Heart left ventricle (tissue), 16 donors: ENCODE measurements at regions not wholly inside any gene's neighbourhood (a gene's known extent, or its start where the extent isn't known, plus 50 kb on each side); places are given as distances from the start of the nearest gene placed in this dataset.

Experiments
- ATAC-seq, 4 donors: fragments of 200-7000 bp; cut with Tn5 transposase; one replicate each; pipeline ENCODE4 v1.9.1; 2020 to 2022; ENCODE audit warnings: moderate library complexity in 4 of 4, mild to moderate bottlenecking in 3 of 4, moderate number of reproducible peaks in 1 of 4
- DNase-seq, 5 donors: peaks; one replicate each; pipeline ENCODE4 v3.0.0-alpha.2; 2020
- H3K27ac ChIP-seq, 12 donors: fragments of 200-600 bp; sonication (generic) in 4 of 12; one replicate each; pipeline versions ENCODE4 v1.5.0 to v1.8.0; 2016 to 2022; ENCODE audit warnings: mild to moderate bottlenecking in 2 of 12
- H3K27me3 ChIP-seq, 9 donors: fragments of 200-600 bp; sonication (generic) in 2 of 9; one replicate each; pipeline versions ENCODE4 v1.5.1 to v1.8.0; 2016 to 2022; ENCODE audit warnings: mild to moderate bottlenecking in 3 of 9
- H3K36me3 ChIP-seq, 9 donors: fragments of 200-600 bp; sonication (generic) in 2 of 9; one replicate each; pipeline versions ENCODE4 v1.5.0 to v1.8.0; 2018 to 2022; ENCODE audit warnings: mild to moderate bottlenecking in 2 of 9
- H3K4me1 ChIP-seq, 12 donors: fragments of 200-600 bp; sonication (generic) in 4 of 12; one replicate each; pipeline versions ENCODE4 v1.5.0 to v1.8.0; 2016 to 2022; ENCODE audit warnings: mild to moderate bottlenecking in 3 of 12
- H3K4me3 ChIP-seq, 12 donors: fragments of 200-600 bp; sonication (generic) in 4 of 12; one replicate each; pipeline versions ENCODE4 v1.5.0 to v1.8.0; 2017 to 2022; ENCODE audit warnings: mild to moderate bottlenecking in 9 of 12, moderate library complexity in 4 of 12
- H3K9me3 ChIP-seq, 12 donors: fragments of 200-600 bp; sonication (generic) in 4 of 12; one replicate each; pipeline versions ENCODE4 v1.5.0 to v1.8.0; 2016 to 2022; ENCODE audit warnings: mild to moderate bottlenecking in 1 of 12
- CTCF ChIP-seq, 12 donors: fragments of 200-600 bp; sonication (generic) in 4 of 12; IDR thresholded peaks; one replicate each; pipeline versions ENCODE4 v1.5.0 to v1.8.0; 2018 to 2022; ENCODE audit warnings: antibody characterized with exemption in 12 of 12, mild to moderate bottlenecking in 5 of 12
- POLR2A ChIP-seq, 2 donors: fragments of 450-650 bp; IDR thresholded peaks; one replicate each; pipeline ENCODE4 v1.6.1; 2017; ENCODE audit warnings: antibody characterized with exemption in 2 of 2, mild to moderate bottlenecking in 2 of 2, moderate library complexity in 2 of 2
- WGBS, 4 donors: extraction: QIAGEN DNeasy Blood & Tissue Kit in 2 of 4; methylation state at CpG; one replicate each; pipeline versions ENCODE4 v1.1.5 to v1.1.7; 2013 to 2018; 5-methylcytosine and 5-hydroxymethylcytosine counted together
- intact Hi-C, 10 donors: fragments of 100-400 bp; cut with DNase I; formaldehyde crosslinking; loops; one replicate each; pipeline versions ENCODE4 v1.11.1 to v1.14.2; 2022
- donor health status: ischemic (EF 13 %, LVEDD 7.1; RV severe dilation, severe dysfunction).
- donor health status: healthy with polysubstance abuse.
- donor health status: DM: no; HTN: yes; CAD: no.
- donor health status: DM: no; HTN: no; CAD: no.
- donor health status: ischemic (EF 25% LVEDD 6.9; RV normal size, moderate dysfunction).
- donor health status: ischemic (EF 25% LVEDD 5.7; RV mildly dilated, moderate dysfunction).
- donor health status: healthy.
- donor health status: DM: yes; HTN: yes; CAD: no.
- donor health status: ischemic (EF 35%, LVEDD 5.7; RV mildly dilated, moderate dysfunction).
- donor health status: nonischemic (EF 11% LVEDD 7.7; RV severe dilation, severe dysfunction).
- donor health status: DM: yes; HTN: yes; CAD: no.
- donor health status: PGD.
- donor health status: ischemic (EF 29% LVEDD 5.4; RV normal size, mild dysfunction).
- donor health status: nonischemic (EF 23%, LVEDD 6.1; RV moderate dilation, normal function).

- Histone ChIP-seq H3K4me1 (no peaks in the 10 kb centered on the region), H3K27ac (peak overlapping the region in 1 of 12 donors; percentile 3), H3K4me3 (no peak overlapping the region), H3K9me3 (no peaks in the 10 kb centered on the region), H3K27me3 (peaks cover 0 to 11% (median 0%) of the 10 kb centered on the region in 9 donors), H3K36me3 (no peaks in the 10 kb centered on the region)
- TF ChIP-seq POLR2A (IDR thresholded peaks at IDR 0.05) (no peak), CTCF (IDR thresholded peaks at IDR 0.05) (no peak)
- ATAC-seq: peak in 1 of 4 donors; percentile 37
- intact Hi-C loops: no loop called here
- WGBS, 4 donors: 52 to 72% (median 56%) methylated on average over 3 of the region's 3 CpGs
- no peak for DNase-seq
Observed at GRCh38 chr2:176852667-176853066, 359.9 kb upstream of the HNRNPA3 start.

DNA sequence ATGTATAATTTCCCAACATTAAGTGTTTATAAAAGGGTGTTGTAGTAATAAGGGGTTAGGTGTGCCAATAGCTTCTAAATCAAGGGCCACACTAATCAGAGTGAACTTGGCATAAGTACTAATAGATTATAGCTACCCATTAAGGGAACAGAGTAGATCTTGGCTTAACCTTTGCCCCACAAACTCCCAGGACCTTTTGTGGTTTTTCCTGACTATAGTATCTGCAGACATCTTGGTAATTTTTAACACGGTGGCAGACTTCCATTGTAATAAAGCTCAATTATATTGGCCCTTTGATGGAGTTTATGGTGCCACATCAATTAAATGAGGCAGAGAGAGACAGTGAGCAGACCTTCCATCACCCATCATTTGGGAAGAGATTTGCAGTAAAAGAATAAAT is 358.5 kb upstream of the HNRNPA3 start:
- Histone ChIP-seq H3K27ac (no peak overlapping the region), H3K36me3 (no peaks in the 10 kb centered on the region), H3K4me3 (no peak overlapping the region), H3K27me3 (peaks cover 0 to 8% (median 0%) of the 10 kb centered on the region in 9 donors), H3K9me3 (no peaks in the 10 kb centered on the region), H3K4me1 (no peaks in the 10 kb centered on the region)
- ATAC-seq (no peak), DNase-seq (no peak)
- 76 to 90% (median 86%) methylated on average over 1 of the region's 1 CpG for WGBS, 4 donors
- TF ChIP-seq CTCF (IDR thresholded peaks at IDR 0.05): no peak
- TF ChIP-seq POLR2A (IDR thresholded peaks at IDR 0.05): no peak
- intact Hi-C loops: no loop called here

- Histone ChIP-seq H3K9me3 (no peaks in the 10 kb centered on the region), H3K36me3 (no peaks in the 10 kb centered on the region), H3K4me3 (no peak overlapping the region), H3K27ac (no peak overlapping the region), H3K27me3 (peaks cover 0 to 6% (median 0%) of the 10 kb centered on the region in 9 donors), H3K4me1 (no peaks in the 10 kb centered on the region)
- no peak for TF ChIP-seq CTCF (IDR thresholded peaks at IDR 0.05)
- TF ChIP-seq POLR2A (IDR thresholded peaks at IDR 0.05): no peak
- WGBS, 4 donors: 89 to 90% (median 90%) methylated on average over 3 of the region's 3 CpGs
- intact Hi-C loops: no loop called here
- ATAC-seq: no peak
- no peak for DNase-seq
Observed at GRCh38 chr2:176854878-176855277, 357.7 kb upstream of the HNRNPA3 start.

DNA sequence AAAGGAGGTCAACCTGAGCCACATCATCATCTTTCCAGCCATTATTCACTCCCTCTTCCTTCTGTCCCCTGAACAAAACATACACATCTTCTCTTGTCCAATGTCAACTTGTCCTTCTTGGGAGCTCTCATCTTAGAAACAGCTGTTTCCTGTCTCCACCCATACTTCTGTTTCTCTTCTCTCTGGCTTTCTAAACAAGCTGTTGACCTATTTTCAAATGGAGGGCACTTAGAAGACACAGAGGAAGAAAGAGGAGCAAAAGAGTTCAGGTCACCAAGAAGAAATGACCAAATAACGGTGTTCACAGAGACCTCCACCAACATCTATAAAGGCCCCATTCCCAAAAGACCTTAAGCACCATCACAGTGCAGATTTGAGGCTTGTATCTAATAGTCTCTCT is 355.9 kb upstream of the HNRNPA3 start:
- no peak for TF ChIP-seq CTCF (IDR thresholded peaks at IDR 0.05)
- no peak for TF ChIP-seq POLR2A (IDR thresholded peaks at IDR 0.05)
- intact Hi-C loops: no loop called here
- Histone ChIP-seq H3K4me3 (no peak overlapping the region), H3K4me1 (no peaks in the 10 kb centered on the region), H3K9me3 (no peaks in the 10 kb centered on the region), H3K36me3 (no peaks in the 10 kb centered on the region), H3K27me3 (peaks cover 0 to 3% (median 0%) of the 10 kb centered on the region in 9 donors), H3K27ac (no peak overlapping the region)
- DNase-seq: no peak
- WGBS, 4 donors: 42 to 69% (median 51%) methylated on average over 1 of the region's 1 CpG
- no peak for ATAC-seq
